Neutrophil (primary cell): ENCODE measurements at regions not wholly inside any gene's neighbourhood (a gene's known extent, or its start where the extent isn't known, plus 50 kb on each side); places are given as distances from the start of the nearest gene placed in this dataset.

ENCODE experiments used
- H3K27ac ChIP-seq: fragments of 200-600 bp; sonication (generic); 2 replicates; pipeline ENCODE4 v1.5.1; 2016; ENCODE audit warnings: mild to moderate bottlenecking, moderate library complexity
- H3K27me3 ChIP-seq: fragments of 200-600 bp; sonication (generic); 2 replicates; pipeline ENCODE4 v1.6.0; 2016; ENCODE audit warnings: mild to moderate bottlenecking
- H3K36me3 ChIP-seq: fragments of 200-600 bp; sonication (generic); 2 replicates; pipeline ENCODE4 v1.5.1; 2017
- H3K4me1 ChIP-seq, 2 experiments: fragments of 200-600 bp in 1 of 2; sonication (generic) in 1 of 2; 1 replicate in 1 of 2; 2 replicates in 1 of 2; pipeline versions ENCODE4 v1.5.1 to v1.6.1; 2013 to 2016; ENCODE audit warnings: low read depth in 1 of 2, low read length in 1 of 2, mild to moderate bottlenecking in 1 of 2, moderate library complexity in 1 of 2; ENCODE audit not compliant: control insufficient read depth in 1 of 2, insufficient read depth in 1 of 2
- H3K4me3 ChIP-seq, 2 experiments: fragments of 200-600 bp in 1 of 2; sonication (generic) in 1 of 2; 1 replicate in 1 of 2; 2 replicates in 1 of 2; pipeline ENCODE4 v1.5.1; 2013 to 2016; ENCODE audit warnings: low read depth in 1 of 2, low read length in 1 of 2, mild to moderate bottlenecking in 1 of 2, moderate library complexity in 1 of 2
- H3K9me3 ChIP-seq: fragments of 200-600 bp; sonication (generic); 2 replicates; pipeline ENCODE4 v1.5.1; 2016
- CTCF ChIP-seq: fragments of 200-600 bp; sonication (generic); IDR thresholded peaks from 2 replicates; pipeline ENCODE4 v1.5.1; 2016; ENCODE audit warnings: antibody characterized with exemption

- no peak overlapping the region for H3K27ac ChIP-seq
- H3K27me3 ChIP-seq: no peaks in the 10 kb centered on the region
- no peak overlapping the region for H3K4me3 ChIP-seq
- no peaks in the 10 kb centered on the region for H3K9me3 ChIP-seq
- no peaks in the 10 kb centered on the region for H3K36me3 ChIP-seq
- TF ChIP-seq CTCF: no peak
- no peaks in the 10 kb centered on the region for H3K4me1 ChIP-seq
Measured at GRCh38 chr15:62706317-62706716, 336.2 kb upstream of the TPM1 start.

GRCh38 chr15:62708470-62708869, 334.1 kb upstream of the TPM1 start:
- Histone ChIP-seq H3K4me1 (no peaks in the 10 kb centered on the region), H3K27me3 (no peaks in the 10 kb centered on the region), H3K36me3 (no peaks in the 10 kb centered on the region), H3K4me3 (no peak overlapping the region), H3K9me3 (no peaks in the 10 kb centered on the region), H3K27ac (no peak overlapping the region)
- no peak for TF ChIP-seq CTCF

GRCh38 chr15:62709261-62709660, 333.3 kb upstream of the TPM1 start:
- no peaks in the 10 kb centered on the region for H3K36me3 ChIP-seq
- no peak for TF ChIP-seq CTCF
- no peaks in the 10 kb centered on the region for H3K9me3 ChIP-seq
- no peak overlapping the region for H3K27ac ChIP-seq
- no peaks in the 10 kb centered on the region for H3K27me3 ChIP-seq
- no peak overlapping the region for H3K4me3 ChIP-seq
- no peaks in the 10 kb centered on the region for H3K4me1 ChIP-seq

GRCh38 chr15:62711691-62712454, 330.7 kb upstream of the TPM1 start:
- Histone ChIP-seq H3K36me3 (no peaks in the 10 kb centered on the region), H3K4me3 (no peak overlapping the region), H3K27ac (no peak overlapping the region), H3K9me3 (no peaks in the 10 kb centered on the region), H3K27me3 (no peaks in the 10 kb centered on the region), H3K4me1 (no peaks in the 10 kb centered on the region)
- no peak for TF ChIP-seq CTCF

GRCh38 chr15:62712455-62712839, 330.1 kb upstream of the TPM1 start:
- no peak for TF ChIP-seq CTCF
- Histone ChIP-seq H3K4me3 (no peak overlapping the region), H3K27me3 (no peaks in the 10 kb centered on the region), H3K9me3 (no peaks in the 10 kb centered on the region), H3K4me1 (no peaks in the 10 kb centered on the region), H3K36me3 (no peaks in the 10 kb centered on the region), H3K27ac (no peak overlapping the region)
